Upper lobe of left lung (tissue), 6 donors: ENCODE measurements at regions not wholly inside any gene's neighbourhood (a gene's known extent, or its start where the extent isn't known, plus 50 kb on each side); places are given as distances from the start of the nearest gene placed in this dataset.

Experiments
- ATAC-seq, 2 donors: fragments of 200-7000 bp; cut with Tn5 transposase; one replicate each; pipeline ENCODE4 v1.9.1; 2022; ENCODE audit warnings: mild to moderate bottlenecking in 2 of 2, moderate library complexity in 2 of 2; ENCODE audit not compliant: low FRiP score in 2 of 2
- DNase-seq, 2 donors: peaks; one replicate each; pipeline ENCODE4 v3.0.0-alpha.2; 2019 to 2020
- H3K27ac ChIP-seq, 4 donors: fragments of 200-600 bp; sonication (generic); one replicate each; pipeline ENCODE4 v1.5.1; 2016 to 2019
- H3K27me3 ChIP-seq, 4 donors: fragments of 200-600 bp; sonication (generic); one replicate each; pipeline ENCODE4 v1.5.1; 2017 to 2019
- H3K36me3 ChIP-seq, 4 donors: fragments of 200-600 bp; sonication (generic); one replicate each; pipeline ENCODE4 v1.5.1; 2016 to 2019
- H3K4me1 ChIP-seq, 4 donors: fragments of 200-600 bp; sonication (generic); one replicate each; pipeline ENCODE4 v1.5.1; 2018 to 2019
- H3K4me3 ChIP-seq, 4 donors: fragments of 200-600 bp; sonication (generic); one replicate each; pipeline ENCODE4 v1.5.1; 2017 to 2019; ENCODE audit warnings: mild to moderate bottlenecking in 2 of 4, moderate library complexity in 1 of 4
- H3K9me3 ChIP-seq, 4 donors: fragments of 200-600 bp; sonication (generic); one replicate each; pipeline ENCODE4 v1.5.1; 2018 to 2019
- CTCF ChIP-seq, 6 experiments: fragments of 450-650 bp in 4 of 6; fragments of 200-600 bp in 2 of 6; sonication (generic) in 2 of 6; IDR thresholded peaks; one replicate each; pipeline ENCODE4 v1.5.1; 2016 to 2019; ENCODE audit warnings: antibody characterized with exemption in 6 of 6
- EP300 ChIP-seq, 4 donors: sonication (generic); formaldehyde crosslinking; IDR thresholded peaks; one replicate each; pipeline ENCODE4 v1.5.1; 2017; ENCODE audit warnings: antibody characterized with exemption in 4 of 4, control low read depth in 2 of 4
- POLR2A ChIP-seq, 4 donors: fragments of 450-650 bp; IDR thresholded peaks; one replicate each; pipeline ENCODE4 v1.5.1; 2016 to 2017; ENCODE audit warnings: antibody characterized with exemption in 4 of 4, mild to moderate bottlenecking in 2 of 4
- POLR2AphosphoS5 ChIP-seq, 2 donors: sonication (generic); formaldehyde crosslinking; IDR thresholded peaks; one replicate each; pipeline ENCODE4 v1.5.1; 2017; ENCODE audit warnings: antibody characterized with exemption in 2 of 2
- WGBS, 2 donors: methylation state at CpG; one replicate each; pipeline ENCODE4 v1.1.5; 2017 to 2018; 5-methylcytosine and 5-hydroxymethylcytosine counted together
- donor health status: DM: no; HTN: no; CAD: no; lungs with moderate emphysema.
- donor health status: DM: no; HTN: yes; CAD: no; lungs with severe emphysema.

- TF ChIP-seq EP300 (IDR thresholded peaks at IDR 0.05) (no peak), CTCF (IDR thresholded peaks at IDR 0.05) (no peak), POLR2A (IDR thresholded peaks at IDR 0.05) (no peak), POLR2AphosphoS5 (IDR thresholded peaks at IDR 0.05) (no peak)
- WGBS, 2 donors: 86 to 96% methylated on average over 1 of the region's 1 CpG
- no peak for DNase-seq
- Histone ChIP-seq H3K27ac (no peak overlapping the region), H3K9me3 (no peaks in the 10 kb centered on the region), H3K4me3 (no peak overlapping the region), H3K4me1 (no peaks in the 10 kb centered on the region), H3K36me3 (no peaks in the 10 kb centered on the region), H3K27me3 (no peaks in the 10 kb centered on the region)
- no peak for ATAC-seq
These were observed 1071.2 kb downstream of the EFNB2 start for GRCh38 chr13:105464249-105464648.

GRCh38 chr13:105463011-105463501, 1072.4 kb downstream of the EFNB2 start:
- Histone ChIP-seq H3K36me3 (no peaks in the 10 kb centered on the region), H3K27me3 (no peaks in the 10 kb centered on the region), H3K27ac (no peak overlapping the region), H3K9me3 (no peaks in the 10 kb centered on the region), H3K4me1 (no peaks in the 10 kb centered on the region), H3K4me3 (no peak overlapping the region)
- no peak for TF ChIP-seq EP300 (IDR thresholded peaks at IDR 0.05)
- no peak for TF ChIP-seq POLR2AphosphoS5 (IDR thresholded peaks at IDR 0.05)
- no peak for TF ChIP-seq POLR2A (IDR thresholded peaks at IDR 0.05)
- no peak for TF ChIP-seq CTCF (IDR thresholded peaks at IDR 0.05)
- DNase-seq (no peak), ATAC-seq (no peak)
- 25 to 31% methylated on average over 2 of the region's 2 CpGs for WGBS, 2 donors

- Histone ChIP-seq H3K9me3 (no peaks in the 10 kb centered on the region), H3K4me3 (no peak overlapping the region), H3K27ac (no peak overlapping the region), H3K36me3 (no peaks in the 10 kb centered on the region), H3K27me3 (no peaks in the 10 kb centered on the region), H3K4me1 (no peaks in the 10 kb centered on the region)
- no peak for DNase-seq
- no peak for ATAC-seq
- no peak for TF ChIP-seq POLR2AphosphoS5 (IDR thresholded peaks at IDR 0.05)
- no peak for TF ChIP-seq EP300 (IDR thresholded peaks at IDR 0.05)
- TF ChIP-seq POLR2A (IDR thresholded peaks at IDR 0.05): no peak
- TF ChIP-seq CTCF (IDR thresholded peaks at IDR 0.05): no peak
- WGBS, 2 donors: 64 to 69% methylated on average over 5 of the region's 5 CpGs
These were observed 1073.4 kb downstream of the EFNB2 start for GRCh38 chr13:105462098-105462497.

- Histone ChIP-seq H3K27ac (no peak overlapping the region), H3K27me3 (no peaks in the 10 kb centered on the region), H3K4me3 (no peak overlapping the region), H3K36me3 (no peaks in the 10 kb centered on the region), H3K9me3 (no peaks in the 10 kb centered on the region), H3K4me1 (no peaks in the 10 kb centered on the region)
- 94 to 98% methylated on average over 2 of the region's 2 CpGs for WGBS, 2 donors
- TF ChIP-seq CTCF (IDR thresholded peaks at IDR 0.05) (no peak), POLR2A (IDR thresholded peaks at IDR 0.05) (no peak), POLR2AphosphoS5 (IDR thresholded peaks at IDR 0.05) (no peak), EP300 (IDR thresholded peaks at IDR 0.05) (no peak)
- DNase-seq: no peak
- ATAC-seq: no peak
These were observed 1082.6 kb downstream of the EFNB2 start for GRCh38 chr13:105452895-105453294.

GRCh38 chr13:105450784-105451183, 1084.7 kb downstream of the EFNB2 start:
- WGBS, 2 donors: 74 to 78% methylated on average over 4 of the region's 4 CpGs
- Histone ChIP-seq H3K4me1 (no peaks in the 10 kb centered on the region), H3K9me3 (no peaks in the 10 kb centered on the region), H3K4me3 (no peak overlapping the region), H3K36me3 (no peaks in the 10 kb centered on the region), H3K27ac (no peak overlapping the region), H3K27me3 (no peaks in the 10 kb centered on the region)
- ATAC-seq: no peak
- DNase-seq: no peak
- TF ChIP-seq POLR2AphosphoS5 (IDR thresholded peaks at IDR 0.05): no peak
- no peak for TF ChIP-seq EP300 (IDR thresholded peaks at IDR 0.05)
- no peak for TF ChIP-seq POLR2A (IDR thresholded peaks at IDR 0.05)
- no peak for TF ChIP-seq CTCF (IDR thresholded peaks at IDR 0.05)
